HG03175 (cell line): ENCODE measurements at regions not wholly inside any gene's neighbourhood (a gene's known extent, or its start where the extent isn't known, plus 50 kb on each side); places are given as distances from the start of the nearest gene placed in this dataset.
"Not testable (repeated sequence)": the region's sequence is repeated elsewhere in the genome, so short reads cannot be mapped to it uniquely, and the experiment has no call there.

ENCODE experiments used
- ATAC-seq: cut with Tn5 transposase; IDR thresholded peaks from one replicate; pipeline ENCODE4 v1.9.1; 2021; ENCODE audit warnings: mild to moderate bottlenecking, moderate library complexity; ENCODE audit not compliant: unreplicated experiment

- not testable (repeated sequence) for ATAC-seq
Observed at GRCh38 chr2:111315188-111315917, 194.6 kb downstream of the BCL2L11 start.

GRCh38 chr2:111316221-111316741 is 195.6 kb downstream of the BCL2L11 start:
- ATAC-seq = not testable (repeated sequence)

- ATAC-seq = not testable (repeated sequence)
Observed at GRCh38 chr2:111316881-111317549, 196.3 kb downstream of the BCL2L11 start.

GRCh38 chr2:111319552-111319951 is 198.8 kb downstream of the BCL2L11 start:
- peak; percentile 75 for ATAC-seq

GRCh38 chr2:111320264-111320663 is 199.6 kb downstream of the BCL2L11 start:
- ATAC-seq = not testable (repeated sequence)

GRCh38 chr2:111320965-111321364 is 200.3 kb downstream of the BCL2L11 start:
- ATAC-seq = not testable (repeated sequence)

GRCh38 chr2:111323384-111323783 is 202.7 kb downstream of the BCL2L11 start:
- ATAC-seq = not testable (repeated sequence)

GRCh38 chr2:111327726-111328125 is 207.0 kb downstream of the BCL2L11 start:
- not testable (repeated sequence) for ATAC-seq

- not testable (repeated sequence) for ATAC-seq
Observed at GRCh38 chr2:111329309-111329708, 208.6 kb downstream of the BCL2L11 start.

- not testable (repeated sequence) for ATAC-seq
Observed at GRCh38 chr2:111331099-111331724, 210.5 kb downstream of the BCL2L11 start.

GRCh38 chr2:111335220-111335907 is 214.7 kb downstream of the BCL2L11 start:
- ATAC-seq = not testable (repeated sequence)

GRCh38 chr2:111338474-111338873 is 217.8 kb downstream of the BCL2L11 start:
- ATAC-seq = not testable (repeated sequence)

- ATAC-seq = not testable (repeated sequence)
Observed at GRCh38 chr2:111339476-111339875, 218.8 kb downstream of the BCL2L11 start.

GRCh38 chr2:111344590-111344989 is 223.9 kb downstream of the BCL2L11 start:
- ATAC-seq = not testable (repeated sequence)

GRCh38 chr2:111345439-111345838 is 224.7 kb downstream of the BCL2L11 start:
- ATAC-seq = not testable (repeated sequence)

GRCh38 chr2:111346018-111346930 is 225.6 kb downstream of the BCL2L11 start:
- not testable (repeated sequence) for ATAC-seq

GRCh38 chr2:111347695-111348094 is 227.0 kb downstream of the BCL2L11 start:
- ATAC-seq = not testable (repeated sequence)

- not testable (repeated sequence) for ATAC-seq
Observed at GRCh38 chr2:111348316-111348715, 227.6 kb downstream of the BCL2L11 start.

- not testable (repeated sequence) for ATAC-seq
Observed at GRCh38 chr2:111355022-111355817, 234.5 kb downstream of the BCL2L11 start.
